IMR-90 (cell line): ENCODE measurements at regions not wholly inside any gene's neighbourhood (a gene's known extent, or its start where the extent isn't known, plus 50 kb on each side); places are given as distances from the start of the nearest gene placed in this dataset.

ENCODE experiments used
- ATAC-seq: fragments of 200-7000 bp; cut with Tn5 transposase; 2 replicates; pipeline ENCODE4 v1.9.1; 2020; ENCODE audit warnings: low read depth, mild to moderate bottlenecking, moderate library complexity
- BruUV-seq: library from RNA; stranded (reverse); fragments of 400-500 nt; replicated peaks from 2 replicates; lab custom pipeline; 2021; lab: Mats Ljungman, UMichigan
- CTCF ChIA-PET: fragments of 300-600 bp; formaldehyde crosslinking; extraction: SDS; loops from one replicate; lab custom pipeline; 2021; ENCODE audit warnings: antibody characterized with exemption; lab: Yijun Ruan, JAX
- POLR2A ChIA-PET: fragments of 300-600 bp; sonication (Branson Sonifier 250); formaldehyde crosslinking; loops from one replicate; lab custom pipeline; 2022; ENCODE audit warnings: antibody characterized with exemption; ENCODE audit not compliant: unreplicated experiment; lab: Charles Lee
- DNase-seq: peaks from one replicate; pipeline ENCODE4 v3.0.0; 2013
- H2AFZ ChIP-seq: replicated peaks from 2 replicates; pipeline ENCODE3; 2013; ENCODE audit warnings: low read length, mild to moderate bottlenecking; ENCODE audit not compliant: poor library complexity
- H2AK5ac ChIP-seq: 2 replicates; pipeline ENCODE4 v1.6.1; 2013; ENCODE audit warnings: low read depth, low read length, inconsistent platforms
- H2AK9ac ChIP-seq: replicated peaks from 2 replicates; pipeline ENCODE3; 2013; ENCODE audit warnings: mild to moderate bottlenecking, low read depth, low read length, moderate library complexity; ENCODE audit not compliant: poor library complexity
- H2BK120ac ChIP-seq: 2 replicates; pipeline ENCODE4 v1.6.1; 2013; ENCODE audit warnings: low read depth, low read length, inconsistent platforms
- H2BK15ac ChIP-seq: 3 replicates; pipeline ENCODE4 v1.6.1; 2013; ENCODE audit warnings: low read depth, low read length, inconsistent platforms
- H2BK20ac ChIP-seq: 2 replicates; pipeline ENCODE4 v1.6.1; 2013; ENCODE audit warnings: low read depth, mild to moderate bottlenecking, inconsistent platforms, low read length, moderate library complexity
- H2BK5ac ChIP-seq: 2 replicates; pipeline ENCODE4 v1.6.1; 2013; ENCODE audit warnings: mild to moderate bottlenecking, low read depth, low read length, inconsistent platforms; ENCODE audit not compliant: poor library complexity, severe bottlenecking
- H3K14ac ChIP-seq: replicated peaks from 2 replicates; pipeline ENCODE4 v1.6.1; 2013; ENCODE audit warnings: low read depth, low read length, inconsistent platforms
- H3K18ac ChIP-seq: 2 replicates; pipeline ENCODE4 v1.6.1; 2013; ENCODE audit warnings: low read depth, low read length, control low read depth
- H3K23ac ChIP-seq: 2 replicates; pipeline ENCODE4 v1.6.1; 2013; ENCODE audit warnings: low read depth, low read length, inconsistent platforms
- H3K27ac ChIP-seq: 2 replicates; pipeline ENCODE4 v1.5.1; 2013; ENCODE audit warnings: mild to moderate bottlenecking, control low read depth, low read length; ENCODE audit not compliant: insufficient read depth
- H3K27me3 ChIP-seq: 2 replicates; pipeline ENCODE4 v1.6.1; 2013; ENCODE audit warnings: low read length; ENCODE audit not compliant: control insufficient read depth, insufficient read depth
- H3K36me3 ChIP-seq: 2 replicates; pipeline ENCODE4 v1.6.1; 2013; ENCODE audit warnings: low read length, mixed read lengths; ENCODE audit not compliant: control insufficient read depth, insufficient read depth
- H3K4ac ChIP-seq: 2 replicates; pipeline ENCODE4 v1.6.1; 2013; ENCODE audit warnings: low read depth, low read length, inconsistent platforms
- H3K4me1 ChIP-seq: 2 replicates; pipeline ENCODE4 v1.6.1; 2013; ENCODE audit warnings: low read length, mixed read lengths; ENCODE audit not compliant: control insufficient read depth, insufficient read depth
- H3K4me2 ChIP-seq: 2 replicates; pipeline ENCODE4 v1.6.1; 2013; ENCODE audit warnings: low read depth, mild to moderate bottlenecking, control low read depth, low read length, moderate library complexity
- H3K4me3 ChIP-seq: 2 replicates; pipeline ENCODE4 v1.5.1; 2013; ENCODE audit warnings: low read depth, mild to moderate bottlenecking, control low read depth, low read length, moderate library complexity; ENCODE audit not compliant: insufficient read depth
- H3K56ac ChIP-seq: 2 replicates; pipeline ENCODE4 v1.6.1; 2013; ENCODE audit warnings: low read length, inconsistent platforms; ENCODE audit not compliant: insufficient read depth; ENCODE audit errors: extremely low read depth
- H3K79me1 ChIP-seq, 2 experiments: 2 replicates each; pipeline ENCODE4 v1.6.1; 2013; ENCODE audit warnings: low read length in 2 of 2, inconsistent platforms in 1 of 2, low read depth in 1 of 2
- H3K9ac ChIP-seq: 2 replicates; pipeline ENCODE4 v1.6.1; 2013; ENCODE audit warnings: low read depth, low read length, control low read depth
- H3K9me1 ChIP-seq: 2 replicates; pipeline ENCODE4 v1.6.1; 2013; ENCODE audit warnings: low read length, inconsistent platforms; ENCODE audit not compliant: insufficient read depth
- H3K9me3 ChIP-seq: 2 replicates; pipeline ENCODE4 v1.6.1; 2013; ENCODE audit warnings: low read length; ENCODE audit not compliant: control insufficient read depth, insufficient read depth
- H4K20me1 ChIP-seq: 2 replicates; pipeline ENCODE4 v1.6.1; 2013; ENCODE audit warnings: low read length, inconsistent platforms; ENCODE audit not compliant: insufficient read depth
- H4K5ac ChIP-seq: 2 replicates; pipeline ENCODE4 v1.6.1; 2013; ENCODE audit warnings: mild to moderate bottlenecking, low read depth, low read length, control low read depth
- H4K8ac ChIP-seq, 2 experiments: 2 replicates each; pipeline ENCODE4 v1.6.1; 2013; ENCODE audit warnings: low read depth in 2 of 2, low read length in 2 of 2, control low read depth in 1 of 2, inconsistent platforms in 1 of 2
- H4K91ac ChIP-seq: 2 replicates; pipeline ENCODE4 v1.6.1; 2013; ENCODE audit warnings: low read depth, low read length, inconsistent platforms; ENCODE audit not compliant: insufficient read depth
- CEBPB ChIP-seq: IDR thresholded peaks from 2 replicates; pipeline ENCODE4 v1.6.1; 2012; ENCODE audit warnings: low read depth, low read length, improper control_type of control experiment
- FOS ChIP-seq: fragments of 150-350 bp; IDR thresholded peaks from 2 replicates; pipeline ENCODE4 v1.6.1; 2016; ENCODE audit warnings: low read depth, low read length
- MAFK ChIP-seq: IDR thresholded peaks from 2 replicates; pipeline ENCODE4 v1.6.1; 2012; ENCODE audit warnings: low read depth, low read length, improper control_type of control experiment
- MAZ ChIP-seq: IDR thresholded peaks from 2 replicates; pipeline ENCODE4 v1.6.1; 2012; ENCODE audit warnings: low read depth, mild to moderate bottlenecking, low read length, improper control_type of control experiment, moderate library complexity, borderline replicate concordance
- MXI1 ChIP-seq: IDR thresholded peaks from 2 replicates; pipeline ENCODE4 v1.6.1; 2012; ENCODE audit warnings: low read depth, mild to moderate bottlenecking, low read length, moderate library complexity, borderline replicate concordance
- POLR2A ChIP-seq: IDR thresholded peaks from 2 replicates; pipeline ENCODE4 v1.6.1; 2012; ENCODE audit warnings: mild to moderate bottlenecking, low read depth, low read length
- RFX5 ChIP-seq: IDR thresholded peaks from 2 replicates; pipeline ENCODE4 v1.8.0; 2012; ENCODE audit warnings: low read depth, mild to moderate bottlenecking, low read length, moderate library complexity
- WGBS, 2 experiments: methylation state at CpG; one replicate each; pipeline versions ENCODE4 v1.1.5 to v1.1.7; 2013; ENCODE audit warnings: missing lambda C conversion rate in 2 of 2; ENCODE audit not compliant: insufficient read length in 1 of 2; ENCODE audit errors: extremely low coverage in 2 of 2; 5-methylcytosine and 5-hydroxymethylcytosine counted together
- dilution Hi-C: fragments of 300-500 bp; cut with HindIII; formaldehyde crosslinking; loops from one replicate; pipeline ENCODE4 v1.14.3; 2018; ENCODE audit warnings: low sequenced_read_pairs; ENCODE audit not compliant: unreplicated experiment
- in situ Hi-C: fragments of 300-500 bp; cut with MboI; formaldehyde crosslinking; loops from 3 replicates; pipeline ENCODE4 v1.14.3; 2019; ENCODE audit warnings: low sequenced_read_pairs, inconsistent platforms, mixed read lengths
- intact Hi-C: fragments of 100-400 bp; cut with micrococcal nuclease; formaldehyde crosslinking; loops from 2 replicates; pipeline ENCODE4 v1.10.0; 2022
- TF ChIP-seq, protein P1 (sequence below): fragments of 150-350 bp; IDR thresholded peaks from 2 replicates; pipeline ENCODE4 v1.6.1; 2017; ENCODE audit warnings: mild to moderate bottlenecking, antibody characterized with exemption, low read length, low read depth
- TF ChIP-seq, protein P2 (sequence below): fragments of 150-350 bp; IDR thresholded peaks from 2 replicates; pipeline ENCODE4 v1.6.1; 2016; ENCODE audit warnings: low read depth, mild to moderate bottlenecking, low read length, moderate library complexity, borderline replicate concordance

GRCh38 chr7:116361767-116362166, 137.8 kb upstream of the CAV2 start:
- H2AFZ ChIP-seq = no peak overlapping the region
- no peak overlapping the region for H2BK15ac ChIP-seq
- no peaks in the 10 kb centered on the region for H3K36me3 ChIP-seq
- H2BK20ac ChIP-seq = no peak overlapping the region
- H4K8ac ChIP-seq = no peak overlapping the region
- ATAC-seq = no peak
- BruUV-seq = no TSS peak
- H4K20me1 ChIP-seq = no peaks in the 10 kb centered on the region
- H3K9ac ChIP-seq = no peak overlapping the region
- TF ChIP-seq CEBPB (no peak), MXI1 (no peak), MAZ (no peak), FOS (no peak), POLR2A (no peak), MAFK (no peak), RFX5 (no peak)
- TF ChIP-seq, protein P1, sequence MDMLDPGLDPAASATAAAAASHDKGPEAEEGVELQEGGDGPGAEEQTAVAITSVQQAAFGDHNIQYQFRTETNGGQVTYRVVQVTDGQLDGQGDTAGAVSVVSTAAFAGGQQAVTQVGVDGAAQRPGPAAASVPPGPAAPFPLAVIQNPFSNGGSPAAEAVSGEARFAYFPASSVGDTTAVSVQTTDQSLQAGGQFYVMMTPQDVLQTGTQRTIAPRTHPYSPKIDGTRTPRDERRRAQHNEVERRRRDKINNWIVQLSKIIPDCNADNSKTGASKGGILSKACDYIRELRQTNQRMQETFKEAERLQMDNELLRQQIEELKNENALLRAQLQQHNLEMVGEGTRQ = no peak
- TF ChIP-seq, protein P2, sequence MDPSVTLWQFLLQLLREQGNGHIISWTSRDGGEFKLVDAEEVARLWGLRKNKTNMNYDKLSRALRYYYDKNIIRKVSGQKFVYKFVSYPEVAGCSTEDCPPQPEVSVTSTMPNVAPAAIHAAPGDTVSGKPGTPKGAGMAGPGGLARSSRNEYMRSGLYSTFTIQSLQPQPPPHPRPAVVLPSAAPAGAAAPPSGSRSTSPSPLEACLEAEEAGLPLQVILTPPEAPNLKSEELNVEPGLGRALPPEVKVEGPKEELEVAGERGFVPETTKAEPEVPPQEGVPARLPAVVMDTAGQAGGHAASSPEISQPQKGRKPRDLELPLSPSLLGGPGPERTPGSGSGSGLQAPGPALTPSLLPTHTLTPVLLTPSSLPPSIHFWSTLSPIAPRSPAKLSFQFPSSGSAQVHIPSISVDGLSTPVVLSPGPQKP = no peak
- H3K4me2 ChIP-seq = no peak overlapping the region
- no peak overlapping the region for H2BK120ac ChIP-seq
- no peaks in the 10 kb centered on the region for H3K9me3 ChIP-seq
- ChIA-PET POLR2A (no interaction called here), CTCF (no interaction called here)
- H4K91ac ChIP-seq = no peak overlapping the region
- no peak overlapping the region for H3K4me3 ChIP-seq
- peaks cover 11% of the 10 kb centered on the region for H3K4me1 ChIP-seq
- in situ Hi-C loops = no loop called here
- H3K18ac ChIP-seq = no peak overlapping the region
- intact Hi-C loops = no loop called here
- no peak overlapping the region for H2AK9ac ChIP-seq
- DNase-seq = no peak
- peak overlapping the region; percentile 70; the same call in 1 of the 2 replicates for H3K4ac ChIP-seq
- H4K5ac ChIP-seq = peak overlapping the region; percentile 23; the same call in 1 of the 2 replicates
- no peak overlapping the region for H3K56ac ChIP-seq
- 0 out of 2 replicates have a peak overlapping the region, but pooled peaks have one; percentile 1 for H3K14ac ChIP-seq
- H3K23ac ChIP-seq = no peak overlapping the region
- H2BK5ac ChIP-seq = no peak overlapping the region
- peak overlapping the region; percentile 66; the same call in 1 of the 2 replicates for H2AK5ac ChIP-seq
- H3K9me1 ChIP-seq = no peaks in the 10 kb centered on the region; the same call in 1 of the 2 replicates
- no CpG with 5 or more reads among the region's 3 CpGs for WGBS, 2 experiments
- no peaks in the 10 kb centered on the region for H3K27me3 ChIP-seq
- peaks cover 5 to 7% of the 10 kb centered on the region in 2 experiments; a peak in 2 of 4 replicates for H3K79me1 ChIP-seq
- dilution Hi-C loops = no loop called here
- H3K27ac ChIP-seq = no peak overlapping the region
